Heart left ventricle (tissue), 13 donors: ENCODE measurements at regions not wholly inside any gene's neighbourhood (a gene's known extent, or its start where the extent isn't known, plus 50 kb on each side); places are given as distances from the start of the nearest gene placed in this dataset.

Experiments
- CTCF ChIP-seq, 12 donors: fragments of 200-600 bp; sonication (generic) in 4 of 12; IDR thresholded peaks; one replicate each; pipeline versions ENCODE4 v1.5.0 to v1.8.0; 2018 to 2022; ENCODE audit warnings: antibody characterized with exemption in 12 of 12, mild to moderate bottlenecking in 5 of 12
- POLR2A ChIP-seq, 2 donors: fragments of 450-650 bp; IDR thresholded peaks; one replicate each; pipeline ENCODE4 v1.6.1; 2017; ENCODE audit warnings: antibody characterized with exemption in 2 of 2, mild to moderate bottlenecking in 2 of 2, moderate library complexity in 2 of 2
- donor health status: ischemic (EF 13 %, LVEDD 7.1; RV severe dilation, severe dysfunction).
- donor health status: DM: no; HTN: yes; CAD: no.
- donor health status: DM: no; HTN: no; CAD: no.
- donor health status: ischemic (EF 25% LVEDD 6.9; RV normal size, moderate dysfunction).
- donor health status: ischemic (EF 25% LVEDD 5.7; RV mildly dilated, moderate dysfunction).
- donor health status: ischemic (EF 35%, LVEDD 5.7; RV mildly dilated, moderate dysfunction).
- donor health status: nonischemic (EF 11% LVEDD 7.7; RV severe dilation, severe dysfunction).
- donor health status: DM: yes; HTN: yes; CAD: no.
- donor health status: PGD.
- donor health status: ischemic (EF 29% LVEDD 5.4; RV normal size, mild dysfunction).
- donor health status: nonischemic (EF 23%, LVEDD 6.1; RV moderate dilation, normal function).

GRCh38 chr2:146762786-146763185 is 1082.0 kb upstream of the ACVR2A start:
- no peak for TF ChIP-seq CTCF (IDR thresholded peaks at IDR 0.05)
- TF ChIP-seq POLR2A (IDR thresholded peaks at IDR 0.05), result no peak
